ENCODE measurements at regions not wholly inside any gene's neighbourhood (a gene's known extent, or its start where the extent isn't known, plus 50 kb on each side); places are given as distances from the start of the nearest gene placed in this dataset.

DNA sequence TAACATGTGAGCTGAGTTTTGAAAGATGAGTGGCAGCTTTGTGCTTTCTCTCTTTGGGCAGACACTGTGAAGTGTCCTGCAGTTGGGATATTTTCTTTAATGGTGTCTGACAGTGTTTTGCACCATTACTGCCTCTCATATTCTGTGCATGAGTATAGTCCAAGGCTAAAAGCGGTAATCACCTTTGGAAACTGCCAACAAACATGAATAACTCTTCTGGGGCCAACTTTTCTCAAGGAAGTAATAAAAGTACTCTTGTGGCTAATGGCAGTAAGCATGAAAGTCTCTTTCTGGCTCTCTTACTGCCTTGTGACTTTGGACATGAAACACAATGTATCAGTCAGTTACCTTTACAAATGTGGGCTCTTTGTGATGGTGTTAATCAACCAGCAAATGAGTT is 91.7 kb upstream of the SOX4 start:
- Histone ChIP-seq H3K36me3 (ENCODE audit: control insufficient read depth in 2 of 2, insufficient read depth in 2 of 2, low read length in 2 of 2) (no peaks in the 10 kb centered on the region), H3K27me3 (ENCODE audit: control insufficient read depth in 2 of 2, insufficient read depth in 2 of 2, low read length in 2 of 2) (no peaks in the 10 kb centered on the region), H3K9ac (ENCODE audit: low read depth in 1 of 2, low read length in 2 of 2) (no peak overlapping the region), H3K9me3 (ENCODE audit: control insufficient read depth in 2 of 2, low read length in 2 of 2) (no peaks in the 10 kb centered on the region), H3K4me3 (ENCODE audit: low read length in 2 of 2) (no peak overlapping the region), H3K27ac (ENCODE audit: low read depth in 2 of 2, low read length in 2 of 2) (peak overlapping the region in 1 of 2 donors; percentile 2), H3K4me1 (ENCODE audit: control insufficient read depth in 2 of 2, insufficient read depth in 2 of 2, low read length in 2 of 2) (peaks cover 7 to 14% of the 10 kb centered on the region in 2 donors)

DNA sequence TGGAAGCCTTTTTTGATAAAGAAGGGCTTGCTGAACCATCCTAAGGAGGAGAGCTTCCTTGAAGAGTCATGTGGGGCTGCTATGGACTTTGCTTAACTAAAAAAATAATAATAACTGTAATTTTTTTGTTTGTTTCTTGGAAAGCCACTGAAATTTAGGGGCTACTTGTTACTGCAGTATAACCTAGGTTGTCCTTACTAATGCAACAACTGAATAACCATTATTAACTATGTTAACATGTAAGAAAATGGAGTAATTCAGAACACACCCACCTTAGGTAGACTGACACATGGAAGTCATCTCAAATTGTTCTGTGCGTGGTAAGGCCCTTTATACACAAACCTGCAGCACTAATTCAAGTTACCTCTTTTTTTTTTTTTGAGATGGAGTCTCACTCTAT is 90.9 kb upstream of the SOX4 start:
- H3K9ac ChIP-seq (ENCODE audit: low read depth in 1 of 2, low read length in 2 of 2), result no peak overlapping the region
- no peaks in the 10 kb centered on the region for H3K27me3 ChIP-seq (ENCODE audit: control insufficient read depth in 2 of 2, insufficient read depth in 2 of 2, low read length in 2 of 2)
- peaks cover 7 to 14% of the 10 kb centered on the region in 2 donors for H3K4me1 ChIP-seq (ENCODE audit: control insufficient read depth in 2 of 2, insufficient read depth in 2 of 2, low read length in 2 of 2)
- H3K27ac ChIP-seq (ENCODE audit: low read depth in 2 of 2, low read length in 2 of 2), result no peak overlapping the region
- H3K9me3 ChIP-seq (ENCODE audit: control insufficient read depth in 2 of 2, low read length in 2 of 2), result no peaks in the 10 kb centered on the region
- H3K36me3 ChIP-seq (ENCODE audit: control insufficient read depth in 2 of 2, insufficient read depth in 2 of 2, low read length in 2 of 2), result no peaks in the 10 kb centered on the region
- H3K4me3 ChIP-seq (ENCODE audit: low read length in 2 of 2), result no peak overlapping the region

DNA sequence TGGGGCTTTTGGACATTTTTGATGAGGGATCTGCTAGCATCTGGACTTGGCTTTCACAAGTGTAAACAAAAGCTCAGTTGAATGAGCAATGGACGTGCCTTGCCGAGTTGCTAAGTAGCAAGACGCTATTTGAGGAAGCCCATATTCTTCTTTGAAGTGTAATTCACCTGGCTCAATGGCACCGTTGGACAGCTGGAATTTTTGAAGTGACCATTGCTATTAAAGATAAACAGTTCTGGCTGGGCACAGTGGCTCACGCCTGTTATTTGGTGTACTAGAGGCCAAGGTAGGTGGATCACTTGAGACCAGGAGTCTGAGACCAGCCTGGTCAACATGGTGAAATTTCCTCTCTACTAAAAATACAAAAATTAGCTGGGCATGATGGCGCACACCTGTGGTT is 88.8 kb upstream of the SOX4 start:
- H3K9me3 ChIP-seq (ENCODE audit: control insufficient read depth in 2 of 2, low read length in 2 of 2), result no peaks in the 10 kb centered on the region
- H3K36me3 ChIP-seq (ENCODE audit: control insufficient read depth in 2 of 2, insufficient read depth in 2 of 2, low read length in 2 of 2), result no peaks in the 10 kb centered on the region
- H3K4me3 ChIP-seq (ENCODE audit: low read length in 2 of 2), result no peak overlapping the region
- no peak overlapping the region for H3K9ac ChIP-seq (ENCODE audit: low read depth in 1 of 2, low read length in 2 of 2)
- no peaks in the 10 kb centered on the region for H3K27me3 ChIP-seq (ENCODE audit: control insufficient read depth in 2 of 2, insufficient read depth in 2 of 2, low read length in 2 of 2)
- H3K4me1 ChIP-seq (ENCODE audit: control insufficient read depth in 2 of 2, insufficient read depth in 2 of 2, low read length in 2 of 2), result peaks cover 7 to 14% of the 10 kb centered on the region in 2 donors
- no peak overlapping the region for H3K27ac ChIP-seq (ENCODE audit: low read depth in 2 of 2, low read length in 2 of 2)

GRCh38 chr6:21505574-21505990 is 88.0 kb upstream of the SOX4 start:
- Histone ChIP-seq H3K4me1 (ENCODE audit: control insufficient read depth in 2 of 2, insufficient read depth in 2 of 2, low read length in 2 of 2) (peaks cover 7 to 8% of the 10 kb centered on the region in 2 donors), H3K27me3 (ENCODE audit: control insufficient read depth in 2 of 2, insufficient read depth in 2 of 2, low read length in 2 of 2) (no peaks in the 10 kb centered on the region), H3K27ac (ENCODE audit: low read depth in 2 of 2, low read length in 2 of 2) (no peak overlapping the region)

DNA sequence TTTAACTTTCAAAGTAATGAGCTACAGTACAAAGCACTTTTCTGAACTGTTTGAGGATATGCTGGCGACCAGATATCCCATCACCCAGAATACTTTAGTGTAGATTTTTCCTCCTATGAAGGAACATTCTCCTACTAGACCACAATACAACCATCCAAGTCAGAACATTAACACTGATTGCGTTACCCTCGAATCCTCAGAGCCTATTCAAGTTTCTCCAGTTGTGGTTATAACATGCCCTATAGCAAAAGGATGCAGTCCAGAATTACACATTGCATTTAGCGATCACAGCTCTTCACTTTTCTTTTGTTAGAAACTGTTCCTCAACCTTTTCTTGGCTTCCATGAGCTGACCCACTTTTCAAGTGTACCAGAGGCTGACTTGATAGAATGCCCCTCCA is 87.4 kb upstream of the SOX4 start:
- no peak overlapping the region for H3K9ac ChIP-seq (ENCODE audit: low read depth in 1 of 2, low read length in 2 of 2)
- no peaks in the 10 kb centered on the region for H3K27me3 ChIP-seq (ENCODE audit: control insufficient read depth in 2 of 2, insufficient read depth in 2 of 2, low read length in 2 of 2)
- no peaks in the 10 kb centered on the region for H3K36me3 ChIP-seq (ENCODE audit: control insufficient read depth in 2 of 2, insufficient read depth in 2 of 2, low read length in 2 of 2)
- peaks cover 2 to 7% of the 10 kb centered on the region in 2 donors for H3K4me1 ChIP-seq (ENCODE audit: control insufficient read depth in 2 of 2, insufficient read depth in 2 of 2, low read length in 2 of 2)
- no peak overlapping the region for H3K27ac ChIP-seq (ENCODE audit: low read depth in 2 of 2, low read length in 2 of 2)
- no peak overlapping the region for H3K4me3 ChIP-seq (ENCODE audit: low read length in 2 of 2)
- no peaks in the 10 kb centered on the region for H3K9me3 ChIP-seq (ENCODE audit: control insufficient read depth in 2 of 2, low read length in 2 of 2)

More at GRCh38 chr6:21505574-21505990, 88.0 kb upstream of the SOX4 start:
- H3K36me3 ChIP-seq (ENCODE audit: control insufficient read depth in 2 of 2, insufficient read depth in 2 of 2, low read length in 2 of 2), result no peaks in the 10 kb centered on the region
- H3K9ac ChIP-seq (ENCODE audit: low read depth in 1 of 2, low read length in 2 of 2), result no peak overlapping the region
- H3K9me3 ChIP-seq (ENCODE audit: control insufficient read depth in 2 of 2, low read length in 2 of 2), result no peaks in the 10 kb centered on the region
- no peak overlapping the region for H3K4me3 ChIP-seq (ENCODE audit: low read length in 2 of 2)

DNA sequence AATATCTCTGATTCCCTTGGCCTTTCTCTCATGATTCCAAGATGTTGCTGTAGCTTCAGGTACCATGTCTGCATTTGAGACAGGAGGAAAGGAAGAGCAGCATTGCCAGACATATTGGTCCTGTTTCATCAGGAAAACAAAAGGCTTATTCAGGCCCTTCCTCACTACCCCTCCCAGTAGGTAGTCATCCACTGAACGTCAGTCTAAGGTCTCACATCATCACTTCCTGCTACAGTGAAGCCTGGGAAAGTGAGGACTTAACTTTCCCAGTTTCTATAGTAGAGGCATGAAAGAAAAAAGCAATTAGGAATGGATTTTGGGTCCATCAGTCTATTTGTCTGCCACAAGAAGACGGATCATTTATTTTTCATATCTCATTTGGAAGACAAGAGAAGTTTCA is 85.7 kb upstream of the SOX4 start:
- no peak overlapping the region for H3K27ac ChIP-seq (ENCODE audit: low read depth in 2 of 2, low read length in 2 of 2)
- H3K27me3 ChIP-seq (ENCODE audit: control insufficient read depth in 2 of 2, insufficient read depth in 2 of 2, low read length in 2 of 2), result no peaks in the 10 kb centered on the region
- no peaks in the 10 kb centered on the region for H3K4me1 ChIP-seq (ENCODE audit: control insufficient read depth in 2 of 2, insufficient read depth in 2 of 2, low read length in 2 of 2)
- no peaks in the 10 kb centered on the region for H3K9me3 ChIP-seq (ENCODE audit: control insufficient read depth in 2 of 2, low read length in 2 of 2)
- no peak overlapping the region for H3K4me3 ChIP-seq (ENCODE audit: low read length in 2 of 2)
- H3K36me3 ChIP-seq (ENCODE audit: control insufficient read depth in 2 of 2, insufficient read depth in 2 of 2, low read length in 2 of 2), result no peaks in the 10 kb centered on the region
- no peak overlapping the region for H3K9ac ChIP-seq (ENCODE audit: low read depth in 1 of 2, low read length in 2 of 2)

DNA sequence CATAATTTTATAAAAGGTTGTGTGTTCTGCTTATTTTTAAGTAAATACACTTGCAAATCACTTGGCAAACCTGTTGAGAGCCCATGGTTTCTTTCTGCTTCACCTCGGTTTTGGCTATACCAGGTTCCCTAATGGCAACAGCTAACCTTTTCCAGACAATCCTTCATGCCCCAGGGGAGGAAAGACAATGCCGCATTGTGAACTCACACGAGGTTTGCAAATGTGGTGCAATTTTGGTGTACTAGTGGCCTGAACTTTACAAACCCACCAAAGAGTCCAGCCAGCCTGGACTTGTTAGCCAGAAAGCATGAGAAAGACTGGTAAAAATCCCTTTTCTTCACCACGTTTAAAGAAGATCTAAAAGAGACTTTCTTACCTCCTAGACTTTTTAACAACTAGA is 84.8 kb upstream of the SOX4 start:
- Histone ChIP-seq H3K36me3 (ENCODE audit: control insufficient read depth in 2 of 2, insufficient read depth in 2 of 2, low read length in 2 of 2) (no peaks in the 10 kb centered on the region), H3K4me1 (ENCODE audit: control insufficient read depth in 2 of 2, insufficient read depth in 2 of 2, low read length in 2 of 2) (no peaks in the 10 kb centered on the region), H3K27ac (ENCODE audit: low read depth in 2 of 2, low read length in 2 of 2) (no peak overlapping the region), H3K9ac (ENCODE audit: low read depth in 1 of 2, low read length in 2 of 2) (no peak overlapping the region), H3K27me3 (ENCODE audit: control insufficient read depth in 2 of 2, insufficient read depth in 2 of 2, low read length in 2 of 2) (no peaks in the 10 kb centered on the region), H3K9me3 (ENCODE audit: control insufficient read depth in 2 of 2, low read length in 2 of 2) (no peaks in the 10 kb centered on the region), H3K4me3 (ENCODE audit: low read length in 2 of 2) (no peak overlapping the region)

GRCh38 chr6:21511891-21512550 is 81.5 kb upstream of the SOX4 start:
- Histone ChIP-seq H3K4me3 (ENCODE audit: low read length in 2 of 2) (no peak overlapping the region), H3K36me3 (ENCODE audit: control insufficient read depth in 2 of 2, insufficient read depth in 2 of 2, low read length in 2 of 2) (no peaks in the 10 kb centered on the region), H3K9me3 (ENCODE audit: control insufficient read depth in 2 of 2, low read length in 2 of 2) (no peaks in the 10 kb centered on the region), H3K9ac (ENCODE audit: low read depth in 1 of 2, low read length in 2 of 2) (no peak overlapping the region), H3K4me1 (ENCODE audit: control insufficient read depth in 2 of 2, insufficient read depth in 2 of 2, low read length in 2 of 2) (no peaks in the 10 kb centered on the region), H3K27ac (ENCODE audit: low read depth in 2 of 2, low read length in 2 of 2) (no peak overlapping the region), H3K27me3 (ENCODE audit: control insufficient read depth in 2 of 2, insufficient read depth in 2 of 2, low read length in 2 of 2) (no peaks in the 10 kb centered on the region)

DNA sequence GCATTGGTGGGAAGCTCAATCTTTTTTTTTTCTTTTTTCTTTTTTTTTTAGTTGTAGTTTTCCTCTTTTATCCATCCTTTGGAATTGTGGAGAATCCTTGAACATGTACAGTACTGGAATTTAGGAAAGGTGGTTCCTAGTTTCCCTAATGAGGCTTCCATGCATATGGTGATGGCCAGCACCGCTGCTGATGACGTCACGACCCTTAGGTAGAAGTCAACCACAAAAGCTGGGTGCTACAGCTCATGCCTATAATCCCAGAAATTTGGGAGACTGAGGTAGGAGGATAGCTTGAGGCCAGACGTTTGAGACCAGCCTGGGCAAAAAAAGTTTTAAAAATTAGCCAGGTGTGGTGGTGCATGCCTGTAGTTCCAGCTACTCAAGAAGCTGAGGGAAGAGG is 79.3 kb upstream of the SOX4 start:
- Histone ChIP-seq H3K9ac (ENCODE audit: low read depth in 1 of 2, low read length in 2 of 2) (no peak overlapping the region), H3K9me3 (ENCODE audit: control insufficient read depth in 2 of 2, low read length in 2 of 2) (no peaks in the 10 kb centered on the region), H3K4me3 (ENCODE audit: low read length in 2 of 2) (no peak overlapping the region), H3K27ac (ENCODE audit: low read depth in 2 of 2, low read length in 2 of 2) (no peak overlapping the region), H3K36me3 (ENCODE audit: control insufficient read depth in 2 of 2, insufficient read depth in 2 of 2, low read length in 2 of 2) (no peaks in the 10 kb centered on the region), H3K4me1 (ENCODE audit: control insufficient read depth in 2 of 2, insufficient read depth in 2 of 2, low read length in 2 of 2) (no peaks in the 10 kb centered on the region), H3K27me3 (ENCODE audit: control insufficient read depth in 2 of 2, insufficient read depth in 2 of 2, low read length in 2 of 2) (no peaks in the 10 kb centered on the region)

DNA sequence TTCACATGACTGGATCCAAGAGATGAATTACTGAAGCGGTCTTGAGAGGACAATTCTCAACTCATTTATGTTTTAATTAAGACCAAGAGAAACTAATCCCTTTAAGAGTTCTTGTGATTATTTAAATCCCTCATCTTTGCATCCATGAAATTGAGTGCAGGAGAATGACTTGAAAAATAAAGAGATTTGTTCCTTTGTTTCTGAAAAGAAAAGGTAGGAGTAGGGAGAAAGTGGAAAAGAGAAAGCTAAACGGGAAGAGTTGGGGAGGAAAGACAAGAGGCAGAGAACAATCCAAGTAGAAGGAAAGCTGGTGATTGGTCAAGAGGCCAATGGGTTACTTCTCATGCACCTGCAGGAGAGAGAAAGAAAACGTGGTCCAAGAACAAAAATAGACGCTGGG is 75.2 kb upstream of the SOX4 start:
- no peak overlapping the region for H3K27ac ChIP-seq (ENCODE audit: low read depth in 2 of 2, low read length in 2 of 2)
- no peaks in the 10 kb centered on the region for H3K27me3 ChIP-seq (ENCODE audit: control insufficient read depth in 2 of 2, insufficient read depth in 2 of 2, low read length in 2 of 2)
- H3K9ac ChIP-seq (ENCODE audit: low read depth in 1 of 2, low read length in 2 of 2), result no peak overlapping the region
- H3K9me3 ChIP-seq (ENCODE audit: control insufficient read depth in 2 of 2, low read length in 2 of 2), result no peaks in the 10 kb centered on the region
- H3K4me1 ChIP-seq (ENCODE audit: control insufficient read depth in 2 of 2, insufficient read depth in 2 of 2, low read length in 2 of 2), result no peaks in the 10 kb centered on the region
- no peaks in the 10 kb centered on the region for H3K36me3 ChIP-seq (ENCODE audit: control insufficient read depth in 2 of 2, insufficient read depth in 2 of 2, low read length in 2 of 2)
- no peak overlapping the region for H3K4me3 ChIP-seq (ENCODE audit: low read length in 2 of 2)

DNA sequence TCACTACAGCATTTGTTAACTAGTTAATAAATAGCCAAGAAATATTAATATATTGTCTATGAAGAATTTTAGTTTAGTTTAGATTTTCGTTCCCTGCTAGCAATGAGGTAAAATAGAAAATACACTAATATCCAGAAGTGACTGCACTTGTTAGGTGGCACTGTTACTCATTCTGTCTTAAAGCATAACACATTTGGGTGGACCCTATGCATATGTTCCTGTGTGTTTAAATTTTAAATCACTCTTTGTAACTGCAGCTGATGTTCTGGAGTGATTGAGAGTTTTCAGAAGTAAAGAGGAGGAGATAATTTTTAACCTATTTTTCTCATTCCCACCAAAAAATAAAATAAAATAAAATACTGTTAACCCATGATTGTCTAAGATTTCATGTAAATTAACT is 73.9 kb upstream of the SOX4 start:
- H3K27me3 ChIP-seq (ENCODE audit: control insufficient read depth in 2 of 2, insufficient read depth in 2 of 2, low read length in 2 of 2), result no peaks in the 10 kb centered on the region
- no peak overlapping the region for H3K4me3 ChIP-seq (ENCODE audit: low read length in 2 of 2)
- H3K9ac ChIP-seq (ENCODE audit: low read depth in 1 of 2, low read length in 2 of 2), result no peak overlapping the region
- H3K4me1 ChIP-seq (ENCODE audit: control insufficient read depth in 2 of 2, insufficient read depth in 2 of 2, low read length in 2 of 2), result no peaks in the 10 kb centered on the region
- H3K36me3 ChIP-seq (ENCODE audit: control insufficient read depth in 2 of 2, insufficient read depth in 2 of 2, low read length in 2 of 2), result no peaks in the 10 kb centered on the region
- no peak overlapping the region for H3K27ac ChIP-seq (ENCODE audit: low read depth in 2 of 2, low read length in 2 of 2)
- H3K9me3 ChIP-seq (ENCODE audit: control insufficient read depth in 2 of 2, low read length in 2 of 2), result no peaks in the 10 kb centered on the region
